Left ventricle myocardium inferior (tissue), 1 donor: ENCODE measurements at regions not wholly inside any gene's neighbourhood (a gene's known extent, or its start where the extent isn't known, plus 50 kb on each side); places are given as distances from the start of the nearest gene placed in this dataset.
"Not testable (repeated sequence)": the region's sequence is repeated elsewhere in the genome, so short reads cannot be mapped to it uniquely, and the experiment has no call there.

Experiments used
- DNase-seq: peaks from one replicate; pipeline ENCODE4 v3.0.0-alpha.2; 2020
- H3K27ac ChIP-seq: fragments of 200-600 bp; replicated peaks from 2 replicates; pipeline ENCODE4 v1.8.0; 2021
- H3K27me3 ChIP-seq: fragments of 200-600 bp; 2 replicates; pipeline ENCODE4 v1.8.0; 2021; ENCODE audit warnings: low read depth
- H3K36me3 ChIP-seq: fragments of 200-600 bp; 2 replicates; pipeline ENCODE4 v1.8.0; 2021
- H3K4me1 ChIP-seq: fragments of 200-600 bp; 2 replicates; pipeline ENCODE4 v1.8.0; 2021
- H3K4me3 ChIP-seq: fragments of 200-600 bp; 2 replicates; pipeline ENCODE4 v1.8.0; 2021; ENCODE audit warnings: mild to moderate bottlenecking, moderate library complexity
- H3K9me3 ChIP-seq: fragments of 200-600 bp; replicated peaks from 2 replicates; pipeline ENCODE4 v1.8.0; 2021
- intact Hi-C: fragments of 100-400 bp; cut with micrococcal nuclease; formaldehyde crosslinking; loops from one replicate; pipeline ENCODE4 v1.11.0; 2022
- TF ChIP-seq, protein P1 (sequence below): fragments of 200-600 bp; IDR thresholded peaks from 2 replicates; pipeline ENCODE4 v1.8.0; 2021; ENCODE audit warnings: antibody characterized with exemption, mild to moderate bottlenecking, borderline replicate concordance
- donor health status: DM: no; HTN: yes; CAD: no; lungs with severe emphysema.

DNA sequence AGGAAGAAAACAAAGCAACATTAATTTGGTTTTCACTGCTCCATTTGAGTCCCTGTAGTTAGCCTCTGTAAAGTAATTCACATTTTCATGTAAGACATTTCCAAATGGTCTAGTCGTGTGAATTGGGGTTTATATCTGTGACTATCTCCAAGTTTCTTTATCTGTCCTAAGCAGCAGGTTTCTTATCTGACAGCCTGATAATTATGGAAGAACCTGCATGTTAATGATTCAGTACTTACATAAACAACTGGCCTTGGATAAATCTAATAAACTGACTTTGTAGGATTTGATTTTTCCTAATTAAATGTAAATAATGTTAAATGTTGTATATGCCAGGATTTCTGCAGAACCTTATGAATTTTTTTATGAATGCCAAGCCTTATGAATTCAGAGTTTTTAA is 964.9 kb downstream of the NR2F1-AS1 start:
- H3K4me3 ChIP-seq = no peak overlapping the region
- TF ChIP-seq, protein P1, sequence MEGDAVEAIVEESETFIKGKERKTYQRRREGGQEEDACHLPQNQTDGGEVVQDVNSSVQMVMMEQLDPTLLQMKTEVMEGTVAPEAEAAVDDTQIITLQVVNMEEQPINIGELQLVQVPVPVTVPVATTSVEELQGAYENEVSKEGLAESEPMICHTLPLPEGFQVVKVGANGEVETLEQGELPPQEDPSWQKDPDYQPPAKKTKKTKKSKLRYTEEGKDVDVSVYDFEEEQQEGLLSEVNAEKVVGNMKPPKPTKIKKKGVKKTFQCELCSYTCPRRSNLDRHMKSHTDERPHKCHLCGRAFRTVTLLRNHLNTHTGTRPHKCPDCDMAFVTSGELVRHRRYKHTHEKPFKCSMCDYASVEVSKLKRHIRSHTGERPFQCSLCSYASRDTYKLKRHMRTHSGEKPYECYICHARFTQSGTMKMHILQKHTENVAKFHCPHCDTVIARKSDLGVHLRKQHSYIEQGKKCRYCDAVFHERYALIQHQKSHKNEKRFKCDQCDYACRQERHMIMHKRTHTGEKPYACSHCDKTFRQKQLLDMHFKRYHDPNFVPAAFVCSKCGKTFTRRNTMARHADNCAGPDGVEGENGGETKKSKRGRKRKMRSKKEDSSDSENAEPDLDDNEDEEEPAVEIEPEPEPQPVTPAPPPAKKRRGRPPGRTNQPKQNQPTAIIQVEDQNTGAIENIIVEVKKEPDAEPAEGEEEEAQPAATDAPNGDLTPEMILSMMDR = no peak
- H3K36me3 ChIP-seq = no peaks in the 10 kb centered on the region
- no peaks in the 10 kb centered on the region for H3K4me1 ChIP-seq
- no peak overlapping the region for H3K27ac ChIP-seq
- no peak for DNase-seq
- intact Hi-C loops = no loop called here
- peaks cover 25% of the 10 kb centered on the region for H3K9me3 ChIP-seq
- no peaks in the 10 kb centered on the region for H3K27me3 ChIP-seq

DNA sequence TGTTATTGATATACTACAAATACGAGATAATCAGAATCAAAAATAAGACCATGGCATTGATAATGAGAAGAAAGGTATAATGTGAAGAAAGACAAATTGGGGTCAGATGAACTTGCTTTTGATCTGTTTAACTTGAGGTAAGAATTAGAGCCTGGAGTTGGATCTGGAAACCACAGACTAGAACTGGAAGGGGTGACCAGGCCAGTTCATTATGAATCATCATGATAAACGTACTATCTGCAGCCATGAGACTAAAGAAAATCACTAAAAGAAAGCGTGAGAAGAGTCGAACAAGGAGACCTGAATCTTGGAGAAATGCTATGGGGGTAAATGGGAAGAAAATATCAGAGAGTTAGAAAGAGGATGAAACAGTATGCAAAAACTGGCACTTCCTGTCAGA is 967.5 kb downstream of the NR2F1-AS1 start:
- no peaks in the 10 kb centered on the region for H3K27me3 ChIP-seq
- intact Hi-C loops = no loop called here
- TF ChIP-seq, protein P1 = no peak

DNA sequence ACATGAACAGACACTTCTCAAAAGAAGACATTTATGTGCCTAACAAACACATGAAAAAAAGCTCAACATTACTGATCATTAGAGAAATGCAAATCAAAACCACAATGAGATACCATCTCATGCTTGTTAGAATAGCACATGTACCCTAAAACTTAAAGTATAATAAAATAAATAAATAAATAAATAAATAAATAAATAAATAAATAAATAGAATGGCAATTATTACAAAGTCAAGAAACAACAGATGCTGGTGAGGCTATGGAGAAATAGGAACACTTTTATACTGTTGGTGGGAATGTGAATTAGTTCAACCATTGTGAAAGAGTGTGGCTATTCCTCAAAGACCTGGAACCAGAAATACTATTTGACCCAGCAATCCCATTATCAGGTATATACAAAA is 970.6 kb downstream of the NR2F1-AS1 start:
- not testable (repeated sequence) for DNase-seq

More for the DNA sequence above, 967.5 kb downstream of the NR2F1-AS1 start:
- DNase-seq = no peak
- Histone ChIP-seq H3K4me1 (no peaks in the 10 kb centered on the region), H3K9me3 (peaks cover 9% of the 10 kb centered on the region), H3K27ac (no peak overlapping the region), H3K4me3 (no peak overlapping the region), H3K36me3 (no peaks in the 10 kb centered on the region)

DNA sequence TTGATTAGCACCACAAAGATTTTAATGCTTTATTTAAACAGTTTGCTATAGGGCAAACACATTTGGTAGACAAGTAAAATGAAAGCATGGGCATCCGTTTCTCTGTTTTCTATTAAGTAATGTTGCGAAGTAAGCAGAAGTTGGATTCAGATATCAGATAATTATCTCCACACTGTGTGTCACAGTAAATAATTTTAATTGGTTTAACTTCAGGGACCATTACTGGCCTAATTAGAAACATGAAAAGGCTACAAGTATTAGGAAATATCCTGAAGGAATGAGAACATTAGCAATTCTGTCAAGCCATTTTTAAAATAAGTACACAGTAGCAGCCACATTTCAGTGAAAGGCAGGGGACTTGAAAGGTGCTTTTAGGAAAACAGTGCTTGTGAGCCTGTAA is 975.4 kb downstream of the NR2F1-AS1 start:
- TF ChIP-seq, protein P1 = no peak
- no peaks in the 10 kb centered on the region for H3K36me3 ChIP-seq
- intact Hi-C loops = no loop called here
- no peak overlapping the region for H3K27ac ChIP-seq
- H3K27me3 ChIP-seq = no peaks in the 10 kb centered on the region
- no peak for DNase-seq
- H3K4me3 ChIP-seq = no peak overlapping the region
- H3K4me1 ChIP-seq = no peaks in the 10 kb centered on the region
- peaks cover 6% of the 10 kb centered on the region for H3K9me3 ChIP-seq

More for the DNA sequence above, 970.6 kb downstream of the NR2F1-AS1 start:
- H3K27me3 ChIP-seq, H3K4me3 ChIP-seq, H3K27ac ChIP-seq, H3K36me3 ChIP-seq, H3K9me3 ChIP-seq, H3K4me1 ChIP-seq, intact Hi-C loops: not testable (repeated sequence)

DNA sequence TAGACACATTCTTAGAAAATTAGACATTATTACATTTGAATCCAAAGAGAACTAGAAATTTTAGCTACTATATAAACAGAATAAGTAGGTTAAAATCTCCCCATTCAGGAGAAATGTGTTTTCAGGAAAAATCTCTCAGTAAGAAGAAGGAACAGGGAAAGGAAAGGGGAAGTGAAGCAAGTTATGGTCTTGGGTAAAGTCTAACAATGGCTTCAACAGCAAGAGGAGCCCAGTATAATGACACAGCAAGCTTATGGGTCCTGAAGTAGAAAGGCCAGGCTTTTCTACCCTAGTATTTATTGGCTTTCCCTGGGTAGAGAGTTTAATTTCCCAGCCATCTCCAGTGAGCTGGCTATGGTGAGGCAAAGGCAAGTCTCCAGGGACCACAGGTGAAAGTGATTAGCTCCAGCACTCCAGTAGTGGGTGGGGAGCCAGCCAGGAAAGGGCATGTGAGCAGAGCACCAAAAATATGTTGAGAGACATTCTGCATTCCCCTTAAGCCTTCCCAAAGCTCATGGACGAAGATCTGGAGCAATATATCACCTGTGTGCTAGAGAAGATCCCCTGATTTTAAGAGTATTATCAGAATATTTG is 981.7 kb downstream of the NR2F1-AS1 start:
- Histone ChIP-seq H3K27me3 (no peaks in the 10 kb centered on the region), H3K9me3 (peaks cover 5% of the 10 kb centered on the region), H3K36me3 (no peaks in the 10 kb centered on the region), H3K27ac (no peak overlapping the region), H3K4me3 (no peak overlapping the region), H3K4me1 (no peaks in the 10 kb centered on the region)
- no peak for DNase-seq
- TF ChIP-seq, protein P1 = no peak
- intact Hi-C loops = no loop called here

DNA sequence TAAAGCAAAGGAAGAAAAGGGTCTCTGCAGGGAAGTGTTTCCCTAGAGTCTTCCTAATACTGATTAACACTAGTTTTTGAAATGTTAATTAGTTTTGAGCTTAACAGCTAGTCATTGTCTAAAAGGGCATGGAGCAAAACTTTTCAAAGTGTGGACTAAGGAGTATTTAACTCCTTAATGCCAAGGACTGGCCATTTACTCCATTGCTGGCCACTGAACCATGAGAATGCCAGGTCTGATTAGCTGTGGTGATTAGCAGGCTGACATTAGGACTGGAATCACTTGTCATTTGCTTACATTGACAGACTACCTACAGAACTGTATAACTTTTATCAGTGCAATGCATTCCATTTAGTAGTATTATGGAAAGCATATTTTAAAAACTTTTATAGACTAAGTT is 987.0 kb downstream of the NR2F1-AS1 start:
- Histone ChIP-seq H3K4me1 (no peaks in the 10 kb centered on the region), H3K4me3 (no peak overlapping the region), H3K36me3 (no peaks in the 10 kb centered on the region), H3K9me3 (no peaks in the 10 kb centered on the region), H3K27me3 (no peaks in the 10 kb centered on the region), H3K27ac (no peak overlapping the region)
- TF ChIP-seq, protein P1 = no peak
- DNase-seq = no peak
- intact Hi-C loops = no loop called here
